ENCODE measurements at regions not wholly inside any gene's neighbourhood (a gene's known extent, or its start where the extent isn't known, plus 50 kb on each side); places are given as distances from the start of the nearest gene placed in this dataset.
"Not testable (repeated sequence)": the region's sequence is repeated elsewhere in the genome, so short reads cannot be mapped to it uniquely, and the experiment has no call there.

DNA sequence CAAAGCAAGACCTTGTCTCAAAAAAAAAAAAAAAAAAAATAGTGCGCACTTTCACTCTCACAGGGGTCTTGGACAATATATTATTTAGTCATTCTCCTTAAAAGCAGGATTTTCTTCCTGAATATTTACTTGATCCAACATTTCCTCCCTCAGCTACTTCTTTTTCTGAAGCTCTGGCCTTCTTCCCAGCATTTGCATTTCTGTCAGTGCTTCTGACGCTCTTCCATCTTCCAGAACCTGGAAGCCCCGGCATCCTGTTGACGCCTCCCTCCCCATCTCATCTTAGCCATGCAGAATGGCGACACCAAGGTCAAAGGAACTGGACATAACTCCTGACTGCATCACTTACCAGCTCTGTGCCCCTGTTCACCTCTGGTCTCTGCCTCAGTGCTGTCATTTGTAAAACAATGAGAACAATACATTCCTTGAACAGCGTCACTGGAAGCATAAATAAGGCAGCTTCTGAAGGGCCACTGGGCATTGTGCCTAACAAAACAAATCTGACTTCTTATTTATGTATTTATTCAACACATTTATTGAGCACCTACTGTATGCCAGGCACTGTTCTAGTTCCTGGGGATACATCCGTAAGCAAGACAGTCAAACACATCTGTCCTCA is 90.9 kb upstream of the MDM1 start:
- DNase-seq (ENCODE audit: low read depth) = no peak

- DNase-seq (ENCODE audit: low read depth) = peak; percentile 73
Observed at GRCh38 chr12:68425998-68426397, 93.8 kb upstream of the MDM1 start.

GRCh38 chr12:68428211-68428610 is 96.0 kb upstream of the MDM1 start:
- no peak for DNase-seq (ENCODE audit: low read depth)

- DNase-seq (ENCODE audit: low read depth) = peak; percentile 41
Observed at GRCh38 chr12:68428724-68429501, 96.8 kb upstream of the MDM1 start.

- no peak for DNase-seq (ENCODE audit: low read depth)
Observed at GRCh38 chr12:68429696-68430095, 97.5 kb upstream of the MDM1 start.

- DNase-seq (ENCODE audit: low read depth) = no peak
Observed at GRCh38 chr12:68431786-68432185, 99.6 kb upstream of the MDM1 start.

DNA sequence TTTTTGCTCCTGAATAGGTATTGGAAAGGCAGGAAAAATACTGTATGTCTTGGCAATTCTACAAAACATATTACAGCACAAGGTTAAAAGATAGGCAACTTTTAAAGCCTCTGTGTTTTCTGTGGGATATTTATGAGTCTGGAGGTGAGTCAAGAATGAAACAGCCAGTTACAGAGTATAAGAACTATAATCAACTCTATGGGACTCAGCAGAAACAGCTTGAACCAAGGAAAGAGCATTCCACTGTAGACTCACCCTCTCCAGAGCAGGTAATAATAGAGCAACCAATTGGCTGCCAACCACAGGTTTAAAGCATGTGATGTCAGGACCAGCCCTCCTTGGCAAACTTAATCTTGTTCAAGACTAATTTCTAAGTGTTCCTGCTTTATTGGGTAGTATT is 100.5 kb upstream of the MDM1 start:
- no peak for DNase-seq (ENCODE audit: low read depth)

DNA sequence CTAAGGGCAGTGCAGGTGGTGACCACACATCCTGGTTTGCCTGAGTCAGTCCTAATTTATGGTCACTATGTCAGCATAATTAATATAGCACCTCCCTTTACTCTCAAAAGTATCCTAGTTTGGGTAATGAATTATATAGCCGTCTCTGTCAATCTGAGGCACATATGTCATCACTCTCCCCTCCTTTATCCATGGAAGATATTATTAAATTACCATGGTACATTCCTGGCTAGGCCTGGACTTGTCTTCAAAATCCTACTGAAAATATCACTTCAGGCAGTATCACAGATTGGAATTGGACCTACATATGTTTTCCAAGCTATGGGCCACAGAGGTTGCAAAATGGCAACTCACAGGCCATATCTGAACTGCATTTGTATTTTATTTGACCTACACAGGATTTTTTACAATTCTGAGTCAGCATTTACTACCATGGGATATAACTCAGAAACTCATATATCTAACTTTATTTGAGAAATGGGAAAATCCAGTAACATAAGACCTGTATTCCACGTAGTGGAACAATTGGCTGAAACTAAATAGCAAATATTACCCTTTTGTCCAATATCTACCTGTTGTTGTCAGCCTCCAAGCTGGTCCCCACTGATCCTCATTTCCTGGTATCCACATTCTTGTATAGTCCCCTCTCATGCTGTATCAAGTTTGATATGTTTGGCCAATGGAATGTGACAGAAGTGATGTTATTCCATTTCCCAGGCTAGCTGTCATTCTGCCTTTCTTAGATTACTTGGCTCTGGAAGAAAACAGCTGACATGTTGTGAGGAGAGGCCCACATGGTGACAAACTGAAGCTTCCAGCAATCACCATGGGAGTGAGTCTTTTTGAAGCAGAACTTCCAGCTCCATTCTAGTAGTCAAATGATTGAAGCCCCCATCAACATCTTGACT is 102.5 kb upstream of the MDM1 start:
- DNase-seq (ENCODE audit: low read depth) = no peak

DNA sequence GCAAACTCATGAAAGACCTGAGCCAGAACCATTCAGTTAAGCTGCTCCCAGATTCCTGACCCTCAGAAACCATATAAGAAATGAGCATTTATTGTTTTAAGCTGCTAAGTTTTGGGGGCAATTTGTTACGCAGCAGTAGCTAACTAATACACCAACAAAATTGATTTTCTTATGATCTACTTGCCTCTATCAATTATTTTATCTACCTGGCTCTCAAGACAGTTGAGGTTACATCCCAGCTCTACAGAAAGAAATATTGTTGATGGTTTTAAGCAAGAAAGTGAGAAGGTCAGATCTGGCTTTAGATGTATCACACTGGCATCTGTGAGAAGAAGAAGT is 103.1 kb upstream of the MDM1 start:
- DNase-seq (ENCODE audit: low read depth) = no peak

DNA sequence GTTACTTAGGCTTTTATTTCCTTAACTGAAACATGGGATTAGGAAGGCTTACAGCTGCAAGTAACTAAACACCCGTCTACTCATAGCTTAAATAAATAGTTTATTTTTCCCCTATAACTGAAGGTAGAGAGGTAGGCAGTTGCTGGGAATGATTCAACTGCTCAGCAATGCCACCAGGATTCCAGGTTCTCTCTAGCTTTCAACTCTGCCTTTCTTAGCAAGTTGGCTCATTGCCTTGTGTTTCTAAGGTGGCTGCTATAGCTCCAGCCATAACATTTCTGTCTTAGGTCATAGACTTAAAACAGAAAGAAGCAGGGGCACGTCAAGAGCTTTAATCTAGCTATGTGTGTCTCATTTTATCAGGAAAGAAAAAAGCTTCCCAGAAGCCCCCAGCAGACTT is 103.7 kb upstream of the MDM1 start:
- DNase-seq (ENCODE audit: low read depth) = no peak

- no peak for DNase-seq (ENCODE audit: low read depth)
Observed at GRCh38 chr12:68438601-68439000, 106.4 kb upstream of the MDM1 start.

DNA sequence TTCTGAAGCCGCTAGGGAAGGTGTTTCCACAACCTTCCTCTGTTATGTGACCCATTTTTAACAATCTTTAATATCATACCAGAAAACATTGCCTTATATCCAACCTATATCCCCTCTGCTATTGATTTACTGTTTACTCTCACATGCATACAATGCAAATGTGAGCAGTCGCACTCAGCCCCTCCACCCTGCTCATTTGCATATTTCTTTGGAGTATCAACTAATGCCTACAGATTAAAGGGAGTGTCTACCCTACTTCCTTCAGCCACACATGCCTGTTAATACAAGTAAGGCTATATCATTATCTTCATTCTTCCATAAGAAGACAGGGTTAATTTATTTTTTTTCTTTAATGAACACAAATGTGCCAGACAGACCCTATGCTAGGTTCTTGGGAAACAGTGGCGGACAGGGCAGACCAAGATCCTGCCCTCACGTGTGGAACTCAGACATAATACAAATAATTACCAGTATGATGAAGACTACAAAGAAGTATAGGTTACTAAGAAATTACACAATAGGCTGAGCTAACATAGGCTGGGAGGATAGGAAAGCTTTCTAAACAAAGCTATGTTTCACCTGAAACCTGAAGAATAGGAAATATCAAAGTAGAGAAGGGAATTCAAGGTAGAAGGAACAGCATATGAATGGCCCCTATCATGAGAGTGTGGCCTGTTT is 107.3 kb upstream of the MDM1 start:
- DNase-seq (ENCODE audit: low read depth) = no peak

DNA sequence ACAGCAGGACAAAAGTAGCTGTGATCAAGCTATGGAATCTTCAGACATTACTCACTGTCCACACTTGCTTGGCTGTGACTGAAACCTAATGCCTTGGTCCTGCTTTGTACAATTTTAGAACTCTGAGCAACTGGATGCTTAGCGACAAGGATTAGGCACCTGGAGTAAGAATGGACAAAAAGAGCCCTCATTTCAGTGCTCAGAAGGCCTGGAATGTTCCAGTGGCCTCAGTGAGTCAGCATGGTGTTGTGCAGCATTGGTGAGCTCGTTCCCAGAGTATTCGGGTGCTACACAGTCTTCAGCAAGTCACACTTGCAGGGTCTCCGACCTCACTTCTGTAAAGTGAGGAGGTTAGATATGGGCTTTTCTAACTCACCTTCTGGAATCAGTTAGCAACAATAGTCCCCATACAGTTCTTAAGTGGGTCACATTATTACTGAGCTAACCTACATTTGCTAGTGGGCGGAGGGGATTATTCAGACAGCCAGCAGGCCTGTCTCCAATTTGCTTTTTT is 108.0 kb upstream of the MDM1 start:
- no peak for DNase-seq (ENCODE audit: low read depth)

GRCh38 chr12:68441167-68441566 is 109.0 kb upstream of the MDM1 start:
- no peak for DNase-seq (ENCODE audit: low read depth)

- DNase-seq (ENCODE audit: low read depth) = not testable (repeated sequence)
Observed at GRCh38 chr12:68442353-68442972, 110.3 kb upstream of the MDM1 start.

GRCh38 chr12:68443695-68444094 is 111.5 kb upstream of the MDM1 start:
- DNase-seq (ENCODE audit: low read depth) = not testable (repeated sequence)

- no peak for DNase-seq (ENCODE audit: low read depth)
Observed at GRCh38 chr12:68445824-68446223, 113.7 kb upstream of the MDM1 start.

GRCh38 chr12:68446384-68446783 is 114.2 kb upstream of the MDM1 start:
- DNase-seq (ENCODE audit: low read depth) = no peak

DNA sequence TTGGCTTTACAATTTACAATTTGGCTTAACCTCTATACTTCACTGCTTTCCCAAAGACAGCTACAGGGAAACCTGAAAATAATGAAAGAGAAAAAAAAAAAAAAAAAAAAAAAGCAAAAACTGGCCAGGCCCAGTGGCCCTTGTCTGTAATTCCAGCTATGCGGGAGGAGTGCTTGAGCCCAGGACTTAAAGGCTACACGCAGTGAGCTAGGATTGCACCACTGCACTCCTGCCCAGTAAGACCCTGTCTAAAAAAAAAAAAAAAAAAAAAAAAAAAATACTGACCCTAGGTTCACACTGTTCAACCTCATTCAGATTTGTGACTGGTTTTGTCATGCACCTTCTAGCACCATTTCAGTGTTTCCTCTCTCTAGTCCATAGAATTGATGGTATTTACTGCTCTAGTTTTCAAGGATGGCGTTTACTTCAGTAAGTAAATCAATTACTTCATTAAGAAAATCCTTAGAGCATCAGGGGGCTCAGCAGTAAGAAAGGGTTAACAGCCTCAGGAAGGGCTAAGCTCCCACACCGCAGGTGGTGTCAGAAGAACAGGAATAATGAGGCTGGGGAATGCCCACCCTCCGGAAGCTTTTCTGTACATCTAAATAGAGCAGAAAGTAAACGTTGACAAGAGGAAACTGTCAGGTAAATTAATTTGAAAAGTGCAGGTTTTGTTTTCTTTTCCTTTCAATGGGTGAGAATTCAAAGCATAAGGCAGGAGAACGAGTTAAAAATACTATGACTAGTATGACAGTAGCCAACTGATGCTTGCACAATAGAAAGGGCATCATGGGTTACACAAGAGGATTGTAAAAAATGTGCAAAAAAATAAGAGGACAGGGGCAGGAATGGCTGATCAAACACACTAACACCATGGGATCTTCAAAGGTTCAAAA is 115.0 kb upstream of the MDM1 start:
- no peak for DNase-seq (ENCODE audit: low read depth)

- DNase-seq (ENCODE audit: low read depth) = no peak
Observed at GRCh38 chr12:68447797-68448260, 115.7 kb upstream of the MDM1 start.

DNA sequence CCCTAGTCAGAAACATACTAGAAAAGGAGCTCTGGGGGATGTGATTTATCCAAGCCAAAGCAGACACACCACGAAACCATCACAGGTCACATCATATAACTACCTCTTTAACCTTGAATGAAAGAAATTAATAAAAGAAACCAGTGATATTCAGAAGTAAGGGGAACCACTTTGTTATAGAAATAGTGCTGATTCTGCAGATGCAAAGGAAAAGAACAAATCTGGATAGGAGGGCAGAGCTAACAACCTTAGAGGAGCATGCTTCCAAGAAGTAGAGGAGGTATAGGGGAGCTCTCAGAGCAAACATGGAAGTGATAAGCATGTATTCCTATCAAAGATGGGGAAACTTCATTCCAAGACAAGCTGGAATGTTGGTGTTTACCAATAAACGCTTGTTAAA is 117.0 kb upstream of the MDM1 start:
- DNase-seq (ENCODE audit: low read depth) = no peak

Measured in non-pigmented ciliary epithelial cell (primary cell).